ENCODE measurements at regions not wholly inside any gene's neighbourhood (a gene's known extent, or its start where the extent isn't known, plus 50 kb on each side); places are given as distances from the start of the nearest gene placed in this dataset.

DNA sequence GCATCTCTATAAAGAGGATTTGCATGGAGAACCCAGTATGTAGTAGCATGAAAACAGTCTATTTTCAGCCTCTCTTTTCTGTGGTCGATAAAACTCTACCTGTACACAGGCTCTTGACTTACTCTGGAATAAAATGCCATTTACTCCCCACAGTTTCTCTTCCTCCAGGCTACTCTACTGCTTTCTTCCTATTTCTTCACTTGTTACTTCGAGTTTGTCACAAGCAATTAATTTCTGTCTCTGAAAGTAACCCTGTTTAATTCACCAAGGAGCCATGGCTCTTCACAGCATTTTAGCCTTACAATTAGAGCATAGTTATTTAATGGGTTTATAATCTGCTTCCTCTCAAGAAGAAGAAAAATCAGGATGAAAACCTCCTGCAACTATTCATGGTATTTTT lies 472.9 kb upstream of the PRKX start:
- TF ChIP-seq CBFB (IDR thresholded peaks at IDR 0.05; ENCODE audit: low read depth) (no peak), ASH2L (IDR thresholded peaks at IDR 0.05; ENCODE audit: borderline replicate concordance, low read depth) (no peak), DPF2 (IDR thresholded peaks at IDR 0.05) (no peak), FOXM1 (IDR thresholded peaks at IDR 0.05; ENCODE audit: low read depth, low read length) (no peak), FOXK2 (IDR thresholded peaks at IDR 0.05) (no peak), EZH2 (IDR thresholded peaks at IDR 0.05; ENCODE audit: borderline replicate concordance, control insufficient read depth, low read depth, low read length) (no peak)
- TF ChIP-seq, protein P1, sequence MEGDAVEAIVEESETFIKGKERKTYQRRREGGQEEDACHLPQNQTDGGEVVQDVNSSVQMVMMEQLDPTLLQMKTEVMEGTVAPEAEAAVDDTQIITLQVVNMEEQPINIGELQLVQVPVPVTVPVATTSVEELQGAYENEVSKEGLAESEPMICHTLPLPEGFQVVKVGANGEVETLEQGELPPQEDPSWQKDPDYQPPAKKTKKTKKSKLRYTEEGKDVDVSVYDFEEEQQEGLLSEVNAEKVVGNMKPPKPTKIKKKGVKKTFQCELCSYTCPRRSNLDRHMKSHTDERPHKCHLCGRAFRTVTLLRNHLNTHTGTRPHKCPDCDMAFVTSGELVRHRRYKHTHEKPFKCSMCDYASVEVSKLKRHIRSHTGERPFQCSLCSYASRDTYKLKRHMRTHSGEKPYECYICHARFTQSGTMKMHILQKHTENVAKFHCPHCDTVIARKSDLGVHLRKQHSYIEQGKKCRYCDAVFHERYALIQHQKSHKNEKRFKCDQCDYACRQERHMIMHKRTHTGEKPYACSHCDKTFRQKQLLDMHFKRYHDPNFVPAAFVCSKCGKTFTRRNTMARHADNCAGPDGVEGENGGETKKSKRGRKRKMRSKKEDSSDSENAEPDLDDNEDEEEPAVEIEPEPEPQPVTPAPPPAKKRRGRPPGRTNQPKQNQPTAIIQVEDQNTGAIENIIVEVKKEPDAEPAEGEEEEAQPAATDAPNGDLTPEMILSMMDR (IDR thresholded peaks at IDR 0.05 in 2 of 3, conservative IDR thresholded peaks at IDR 0.05 in 1 of 3; ENCODE audit: control insufficient read depth in 2 of 3, extremely low read depth in 1 of 3, insufficient read depth in 1 of 3, low read depth in 3 of 3, low read length in 3 of 3), result no peak

Measured in GM12878 (cell line).